ENCODE measurements at regions not wholly inside any gene's neighbourhood (a gene's known extent, or its start where the extent isn't known, plus 50 kb on each side); places are given as distances from the start of the nearest gene placed in this dataset.
"Not testable (repeated sequence)": the region's sequence is repeated elsewhere in the genome, so short reads cannot be mapped to it uniquely, and the experiment has no call there.

- DNase-seq (ENCODE audit: low spot score): no peak
- H3K9me3 ChIP-seq (ENCODE audit: control insufficient read depth in 4 of 4, low read length in 3 of 4): no peaks in the 10 kb centered on the region
- H3K36me3 ChIP-seq (ENCODE audit: control insufficient read depth in 4 of 4, insufficient read depth in 3 of 4, low read depth in 1 of 4, low read length in 3 of 4): no peaks in the 10 kb centered on the region
- H3K4me1 ChIP-seq (ENCODE audit: control insufficient read depth in 4 of 4, insufficient read depth in 4 of 4, low read length in 3 of 4): no peaks in the 10 kb centered on the region
- H3K4me3 ChIP-seq (ENCODE audit: low read depth in 1 of 3, low read length in 3 of 3): no peak overlapping the region
- WGBS: 76% methylated on average over 2 of the region's 2 CpGs
- H3K27ac ChIP-seq (ENCODE audit: low read depth in 1 of 2, low read length in 2 of 2): no peak overlapping the region
- no peak overlapping the region for H3K9ac ChIP-seq (ENCODE audit: low read depth in 1 of 2, low read length in 2 of 2)
- TF ChIP-seq TAF1 (conservative IDR thresholded peaks at IDR 0.05) (no peak), REST (IDR thresholded peaks at IDR 0.05) (no peak), YY1 (IDR thresholded peaks at IDR 0.05) (no peak), NR2F2 (IDR thresholded peaks at IDR 0.05) (no peak), HNF4A (conservative IDR thresholded peaks at IDR 0.05) (no peak), MAX (IDR thresholded peaks at IDR 0.05) (no peak)
- peaks cover 0 to 6% (median 0%) of the 10 kb centered on the region in 4 donors for H3K27me3 ChIP-seq (ENCODE audit: control insufficient read depth in 4 of 4, insufficient read depth in 4 of 4, low read length in 3 of 4)
These were observed 525.8 kb downstream of the KIF20B start for GRCh38 chr10:90227217-90227656.

- H3K4me1 ChIP-seq (ENCODE audit: control insufficient read depth in 4 of 4, insufficient read depth in 4 of 4, low read length in 3 of 4): no peaks in the 10 kb centered on the region
- no peak for TF ChIP-seq CTCF (IDR thresholded peaks at IDR 0.05; ENCODE audit: low read depth, low read length, missing input control)
- TF ChIP-seq GABPA (IDR thresholded peaks at IDR 0.05 in 1 of 2, conservative IDR thresholded peaks at IDR 0.05 in 1 of 2): no peak
- TF ChIP-seq ATF3 (IDR thresholded peaks at IDR 0.05): no peak
- no peak for TF ChIP-seq HNF4A (conservative IDR thresholded peaks at IDR 0.05)
- no peaks in the 10 kb centered on the region for H3K36me3 ChIP-seq (ENCODE audit: control insufficient read depth in 4 of 4, insufficient read depth in 3 of 4, low read depth in 1 of 4, low read length in 3 of 4)
- no peak overlapping the region for H3K27ac ChIP-seq (ENCODE audit: low read depth in 1 of 2, low read length in 2 of 2)
- H3K9ac ChIP-seq (ENCODE audit: low read depth in 1 of 2, low read length in 2 of 2): no peak overlapping the region
- H3K4me3 ChIP-seq (ENCODE audit: low read depth in 1 of 3, low read length in 3 of 3): no peak overlapping the region
- H3K9me3 ChIP-seq (ENCODE audit: control insufficient read depth in 4 of 4, low read length in 3 of 4): no peaks in the 10 kb centered on the region
- 59% methylated on average over 2 of the region's 2 CpGs for WGBS
- no peak for DNase-seq (ENCODE audit: low spot score)
- H3K27me3 ChIP-seq (ENCODE audit: control insufficient read depth in 4 of 4, insufficient read depth in 4 of 4, low read length in 3 of 4): peaks cover 0 to 6% (median 0%) of the 10 kb centered on the region in 4 donors
These were observed 526.4 kb downstream of the KIF20B start for GRCh38 chr10:90227786-90228185.

GRCh38 chr10:90229486-90229885, 528.1 kb downstream of the KIF20B start:
- H3K9me3 ChIP-seq (ENCODE audit: control insufficient read depth in 4 of 4, low read length in 3 of 4): no peaks in the 10 kb centered on the region
- H3K27ac ChIP-seq (ENCODE audit: low read depth in 1 of 2, low read length in 2 of 2): no peak overlapping the region
- no peak for TF ChIP-seq ZBTB33 (IDR thresholded peaks at IDR 0.05)
- no peak for TF ChIP-seq FOXA1 (IDR thresholded peaks at IDR 0.05)
- no peak for TF ChIP-seq HNF4A (conservative IDR thresholded peaks at IDR 0.05)
- no peak for TF ChIP-seq ATF3 (IDR thresholded peaks at IDR 0.05)
- no peak for TF ChIP-seq RXRA (IDR thresholded peaks at IDR 0.05)
- no peak overlapping the region for H3K4me3 ChIP-seq (ENCODE audit: low read depth in 1 of 3, low read length in 3 of 3)
- WGBS: 91% methylated on average over 2 of the region's 2 CpGs
- no peak for DNase-seq (ENCODE audit: low spot score)
- no peaks in the 10 kb centered on the region for H3K36me3 ChIP-seq (ENCODE audit: control insufficient read depth in 4 of 4, insufficient read depth in 3 of 4, low read depth in 1 of 4, low read length in 3 of 4)
- H3K9ac ChIP-seq (ENCODE audit: low read depth in 1 of 2, low read length in 2 of 2): no peak overlapping the region
- H3K4me1 ChIP-seq (ENCODE audit: control insufficient read depth in 4 of 4, insufficient read depth in 4 of 4, low read length in 3 of 4): no peaks in the 10 kb centered on the region
- H3K27me3 ChIP-seq (ENCODE audit: control insufficient read depth in 4 of 4, insufficient read depth in 4 of 4, low read length in 3 of 4): peaks cover 0 to 4% (median 0%) of the 10 kb centered on the region in 4 donors

- H3K4me3 ChIP-seq (ENCODE audit: low read depth in 1 of 3, low read length in 3 of 3); H3K27ac ChIP-seq (ENCODE audit: low read depth in 1 of 2, low read length in 2 of 2); H3K9ac ChIP-seq (ENCODE audit: low read depth in 1 of 2, low read length in 2 of 2); H3K9me3 ChIP-seq (ENCODE audit: control insufficient read depth in 4 of 4, low read length in 3 of 4); DNase-seq (ENCODE audit: low spot score); H3K27me3 ChIP-seq (ENCODE audit: control insufficient read depth in 4 of 4, insufficient read depth in 4 of 4, low read length in 3 of 4); H3K36me3 ChIP-seq (ENCODE audit: control insufficient read depth in 4 of 4, insufficient read depth in 3 of 4, low read depth in 1 of 4, low read length in 3 of 4); H3K4me1 ChIP-seq (ENCODE audit: control insufficient read depth in 4 of 4, insufficient read depth in 4 of 4, low read length in 3 of 4): not testable (repeated sequence)
- 47% methylated on average over 1 of the region's 1 CpG for WGBS
These were observed 532.4 kb downstream of the KIF20B start for GRCh38 chr10:90233805-90234204.
